ENCODE measurements at regions not wholly inside any gene's neighbourhood (a gene's known extent, or its start where the extent isn't known, plus 50 kb on each side); places are given as distances from the start of the nearest gene placed in this dataset.

DNA sequence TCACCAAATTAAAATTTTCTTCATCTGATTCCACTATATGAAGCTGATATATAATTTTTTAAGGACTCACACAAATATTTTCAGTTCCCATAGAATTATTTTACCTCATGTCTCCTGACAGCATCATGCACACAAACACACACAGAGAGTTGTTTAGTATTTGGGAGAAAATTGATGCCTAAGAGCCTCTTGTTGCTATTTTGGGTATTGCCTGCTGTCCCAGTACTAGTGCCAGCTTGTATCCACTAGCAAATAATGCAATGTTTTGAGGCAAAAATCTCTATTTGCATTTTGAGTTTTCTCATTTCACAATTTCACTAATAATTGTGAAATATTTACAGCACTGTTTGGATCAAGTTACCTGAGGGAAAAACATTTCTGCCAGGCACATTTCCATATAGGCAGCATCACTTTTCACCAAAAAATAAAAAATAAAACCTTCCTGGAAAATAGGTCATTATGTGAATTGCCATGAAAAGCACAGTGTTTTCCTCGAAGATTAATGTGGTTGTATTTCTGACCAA lies 328.2 kb downstream of the KCNJ3 start:
- DNase-seq (ENCODE audit: low read depth) = no peak
- Histone ChIP-seq H3K27me3 (ENCODE audit: control insufficient read depth, insufficient read depth, low read length) (no peaks in the 10 kb centered on the region), H3K4me3 (ENCODE audit: low read depth, low read length) (no peak overlapping the region), H3K36me3 (ENCODE audit: control insufficient read depth, insufficient read depth, low read length) (no peaks in the 10 kb centered on the region)
- TF ChIP-seq, protein P1, sequence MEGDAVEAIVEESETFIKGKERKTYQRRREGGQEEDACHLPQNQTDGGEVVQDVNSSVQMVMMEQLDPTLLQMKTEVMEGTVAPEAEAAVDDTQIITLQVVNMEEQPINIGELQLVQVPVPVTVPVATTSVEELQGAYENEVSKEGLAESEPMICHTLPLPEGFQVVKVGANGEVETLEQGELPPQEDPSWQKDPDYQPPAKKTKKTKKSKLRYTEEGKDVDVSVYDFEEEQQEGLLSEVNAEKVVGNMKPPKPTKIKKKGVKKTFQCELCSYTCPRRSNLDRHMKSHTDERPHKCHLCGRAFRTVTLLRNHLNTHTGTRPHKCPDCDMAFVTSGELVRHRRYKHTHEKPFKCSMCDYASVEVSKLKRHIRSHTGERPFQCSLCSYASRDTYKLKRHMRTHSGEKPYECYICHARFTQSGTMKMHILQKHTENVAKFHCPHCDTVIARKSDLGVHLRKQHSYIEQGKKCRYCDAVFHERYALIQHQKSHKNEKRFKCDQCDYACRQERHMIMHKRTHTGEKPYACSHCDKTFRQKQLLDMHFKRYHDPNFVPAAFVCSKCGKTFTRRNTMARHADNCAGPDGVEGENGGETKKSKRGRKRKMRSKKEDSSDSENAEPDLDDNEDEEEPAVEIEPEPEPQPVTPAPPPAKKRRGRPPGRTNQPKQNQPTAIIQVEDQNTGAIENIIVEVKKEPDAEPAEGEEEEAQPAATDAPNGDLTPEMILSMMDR (IDR thresholded peaks at IDR 0.05; ENCODE audit: insufficient read depth, low read length, poor library complexity, severe bottlenecking) = no peak

DNA sequence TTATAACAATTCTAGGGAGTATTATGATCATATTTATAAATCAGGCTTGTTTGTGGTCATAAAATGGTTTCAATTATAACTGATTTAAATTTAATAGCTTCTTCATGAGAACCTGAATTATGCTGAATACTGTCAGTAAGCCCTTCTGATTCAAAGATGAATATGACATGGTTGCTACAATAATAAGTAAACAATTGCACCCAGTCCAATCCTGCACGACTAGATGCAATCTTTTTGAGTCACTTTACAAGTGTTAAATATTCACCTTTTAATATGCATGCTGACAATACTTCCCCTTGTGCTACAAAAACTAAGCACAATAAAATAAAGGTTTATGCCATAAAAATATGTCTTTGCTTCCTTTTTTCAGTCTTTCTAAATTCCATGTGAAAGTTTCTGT lies 325.2 kb downstream of the KCNJ3 start:
- Histone ChIP-seq H3K4me3 (ENCODE audit: low read depth, low read length) (no peak overlapping the region), H3K36me3 (ENCODE audit: control insufficient read depth, insufficient read depth, low read length) (no peaks in the 10 kb centered on the region), H3K27me3 (ENCODE audit: control insufficient read depth, insufficient read depth, low read length) (no peaks in the 10 kb centered on the region)
- TF ChIP-seq, protein P1 (IDR thresholded peaks at IDR 0.05; ENCODE audit: insufficient read depth, low read length, poor library complexity, severe bottlenecking) = no peak
- DNase-seq (ENCODE audit: low read depth) = no peak

DNA sequence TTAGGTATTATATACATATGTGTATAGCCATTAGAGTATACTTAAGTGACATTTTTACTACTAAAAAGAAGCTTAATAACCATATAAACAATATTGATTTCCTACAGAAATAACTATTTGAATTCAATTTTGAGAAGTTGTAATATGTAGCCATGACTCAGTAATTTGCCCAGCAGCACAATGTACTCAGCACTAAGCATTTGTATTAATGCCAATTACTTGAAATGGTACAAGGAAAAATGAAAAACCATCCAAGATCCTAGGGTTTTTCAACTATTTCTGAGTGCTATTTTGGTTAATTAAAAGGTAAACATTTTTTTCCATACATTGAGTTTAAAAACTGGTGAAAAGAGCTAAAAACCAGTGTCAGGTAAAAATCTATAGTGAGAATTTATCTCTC lies 324.0 kb downstream of the KCNJ3 start:
- H3K4me3 ChIP-seq (ENCODE audit: low read depth, low read length) = no peak overlapping the region
- TF ChIP-seq, protein P1 (IDR thresholded peaks at IDR 0.05; ENCODE audit: insufficient read depth, low read length, poor library complexity, severe bottlenecking) = no peak
- no peaks in the 10 kb centered on the region for H3K27me3 ChIP-seq (ENCODE audit: control insufficient read depth, insufficient read depth, low read length)
- H3K36me3 ChIP-seq (ENCODE audit: control insufficient read depth, insufficient read depth, low read length) = no peaks in the 10 kb centered on the region
- DNase-seq (ENCODE audit: low read depth) = no peak

DNA sequence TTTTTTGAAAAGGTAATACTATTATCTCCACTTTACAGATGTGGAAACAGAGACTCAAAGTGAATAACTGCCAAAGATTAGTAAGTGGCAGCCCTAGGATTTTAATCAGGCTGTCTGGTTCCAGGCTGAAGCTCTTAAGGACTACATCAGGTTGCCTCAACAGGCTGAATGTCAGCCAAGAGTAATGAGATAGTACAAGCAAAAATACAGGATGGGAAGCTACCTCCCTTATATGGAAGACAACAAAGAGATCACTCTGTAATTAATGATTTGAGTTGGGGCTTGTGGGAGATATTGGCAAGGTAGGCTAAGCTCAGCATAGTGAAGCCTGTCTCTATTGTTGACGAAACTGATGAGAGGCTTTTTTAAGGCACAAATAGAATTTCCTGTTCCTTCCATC lies 323.1 kb downstream of the KCNJ3 start:
- Histone ChIP-seq H3K4me3 (ENCODE audit: low read depth, low read length) (no peak overlapping the region), H3K36me3 (ENCODE audit: control insufficient read depth, insufficient read depth, low read length) (no peaks in the 10 kb centered on the region), H3K27me3 (ENCODE audit: control insufficient read depth, insufficient read depth, low read length) (no peaks in the 10 kb centered on the region)
- DNase-seq (ENCODE audit: low read depth) = no peak
- TF ChIP-seq, protein P1 (IDR thresholded peaks at IDR 0.05; ENCODE audit: insufficient read depth, low read length, poor library complexity, severe bottlenecking) = no peak

DNA sequence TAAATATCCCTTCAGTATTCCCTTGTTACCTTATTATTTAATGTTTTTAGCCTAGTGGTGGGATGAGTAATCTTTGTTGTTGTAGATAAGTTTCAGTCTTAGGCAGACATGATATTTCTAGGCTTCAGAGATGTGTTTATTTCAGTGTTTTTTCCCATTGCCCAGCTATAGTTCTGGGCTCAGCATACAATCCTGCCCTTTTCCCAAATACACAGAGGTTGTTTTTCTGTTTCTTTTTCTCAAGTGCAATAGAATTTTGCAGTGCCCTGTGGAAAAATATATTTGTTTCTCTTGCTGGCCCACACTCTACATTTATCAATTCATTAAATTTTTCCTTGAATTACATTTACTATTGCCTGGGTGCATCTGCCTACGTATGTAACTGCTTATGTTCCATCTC lies 321.8 kb downstream of the KCNJ3 start:
- TF ChIP-seq, protein P1 (IDR thresholded peaks at IDR 0.05; ENCODE audit: insufficient read depth, low read length, poor library complexity, severe bottlenecking) = no peak
- no peak for DNase-seq (ENCODE audit: low read depth)
- no peaks in the 10 kb centered on the region for H3K27me3 ChIP-seq (ENCODE audit: control insufficient read depth, insufficient read depth, low read length)
- H3K36me3 ChIP-seq (ENCODE audit: control insufficient read depth, insufficient read depth, low read length) = no peaks in the 10 kb centered on the region
- H3K4me3 ChIP-seq (ENCODE audit: low read depth, low read length) = no peak overlapping the region

DNA sequence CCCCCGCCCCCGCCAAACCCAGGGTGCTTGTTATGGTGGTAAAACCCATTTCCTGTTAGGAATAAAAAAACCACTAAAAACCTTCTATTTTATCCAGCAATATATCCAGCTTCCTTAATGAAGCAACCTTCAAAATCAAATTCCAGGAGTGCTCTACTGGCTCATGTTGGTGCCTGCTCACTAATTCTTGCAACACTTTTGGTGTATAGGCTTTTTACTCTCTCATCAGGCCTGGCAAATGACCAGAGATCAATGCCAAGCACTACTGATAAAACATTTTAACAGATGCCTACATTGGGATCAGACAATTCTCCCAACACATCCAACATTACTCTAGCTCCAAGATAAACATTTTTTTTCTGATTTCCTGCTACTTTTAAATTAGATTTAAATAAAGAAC lies 312.4 kb downstream of the KCNJ3 start:
- no peaks in the 10 kb centered on the region for H3K27me3 ChIP-seq (ENCODE audit: control insufficient read depth, insufficient read depth, low read length)
- H3K36me3 ChIP-seq (ENCODE audit: control insufficient read depth, insufficient read depth, low read length) = no peaks in the 10 kb centered on the region
- TF ChIP-seq, protein P1 (IDR thresholded peaks at IDR 0.05; ENCODE audit: insufficient read depth, low read length, poor library complexity, severe bottlenecking) = no peak
- H3K4me3 ChIP-seq (ENCODE audit: low read depth, low read length) = no peak overlapping the region
- no peak for DNase-seq (ENCODE audit: low read depth)
